ENCODE measurements at regions not wholly inside any gene's neighbourhood (a gene's known extent, or its start where the extent isn't known, plus 50 kb on each side); places are given as distances from the start of the nearest gene placed in this dataset.

- no peaks in the 10 kb centered on the region for H3K27me3 Mint-ChIP-seq (ENCODE audit: unreplicated experiment)
- no peaks in the 10 kb centered on the region for H3K4me1 Mint-ChIP-seq (ENCODE audit: unreplicated experiment)
- DNase-seq (ENCODE audit: extremely low spot score, unreplicated experiment) = no peak
- no peaks in the 10 kb centered on the region for H3K9me3 Mint-ChIP-seq (ENCODE audit: unreplicated experiment)
- H3K4me3 Mint-ChIP-seq (ENCODE audit: unreplicated experiment) = no peak overlapping the region
- TF ChIP-seq CTCF (IDR thresholded peaks at IDR 0.05) = no peak
- no peak overlapping the region for H3K27ac Mint-ChIP-seq (ENCODE audit: unreplicated experiment)
- no peaks in the 10 kb centered on the region for H3K36me3 Mint-ChIP-seq (ENCODE audit: unreplicated experiment)
Measured at GRCh38 chr11:112778877-112779266, 182.3 kb upstream of the NCAM1 start.

DNA sequence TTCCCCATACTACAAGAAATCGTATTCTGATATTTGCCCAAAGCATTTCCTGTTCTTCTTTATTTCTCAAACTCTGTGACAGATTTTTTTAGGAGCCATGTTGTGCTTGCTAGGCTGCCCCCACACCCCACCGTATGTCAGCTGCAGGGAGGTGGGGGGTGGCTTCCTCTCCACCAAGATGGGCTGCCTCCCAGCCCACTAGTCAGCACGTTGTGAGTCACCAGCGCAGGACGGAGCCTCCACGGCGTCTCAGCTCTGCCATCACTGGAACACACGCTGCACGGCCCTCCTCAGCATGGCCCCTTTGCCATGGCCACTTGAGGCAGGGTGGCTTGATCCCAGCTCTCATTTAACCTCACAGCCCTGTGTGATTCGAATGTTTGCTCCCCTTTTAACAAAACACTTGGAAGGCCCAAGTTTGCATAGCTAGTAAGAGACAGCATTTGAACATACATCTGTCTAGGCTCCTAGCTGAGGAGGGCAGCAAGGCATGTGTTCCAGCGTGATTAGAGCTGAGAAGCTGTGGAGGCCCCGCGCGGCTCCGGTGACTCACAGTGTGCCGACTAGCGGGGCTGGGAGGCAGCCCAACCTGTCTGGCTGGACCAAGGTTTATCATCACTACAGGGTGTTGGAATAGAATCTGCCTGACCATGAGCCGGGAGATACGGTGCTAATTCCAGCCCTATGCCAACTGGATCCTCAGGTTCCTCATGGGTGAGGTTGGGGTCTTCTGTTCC, 180.7 kb upstream of the NCAM1 start:
- H3K9me3 Mint-ChIP-seq (ENCODE audit: unreplicated experiment) = no peaks in the 10 kb centered on the region
- no peak for TF ChIP-seq CTCF (IDR thresholded peaks at IDR 0.05)
- no peak overlapping the region for H3K4me3 Mint-ChIP-seq (ENCODE audit: unreplicated experiment)
- DNase-seq (ENCODE audit: extremely low spot score, unreplicated experiment) = no peak
- no peak overlapping the region for H3K27ac Mint-ChIP-seq (ENCODE audit: unreplicated experiment)
- H3K36me3 Mint-ChIP-seq (ENCODE audit: unreplicated experiment) = no peaks in the 10 kb centered on the region
- no peaks in the 10 kb centered on the region for H3K4me1 Mint-ChIP-seq (ENCODE audit: unreplicated experiment)
- no peaks in the 10 kb centered on the region for H3K27me3 Mint-ChIP-seq (ENCODE audit: unreplicated experiment)

DNA sequence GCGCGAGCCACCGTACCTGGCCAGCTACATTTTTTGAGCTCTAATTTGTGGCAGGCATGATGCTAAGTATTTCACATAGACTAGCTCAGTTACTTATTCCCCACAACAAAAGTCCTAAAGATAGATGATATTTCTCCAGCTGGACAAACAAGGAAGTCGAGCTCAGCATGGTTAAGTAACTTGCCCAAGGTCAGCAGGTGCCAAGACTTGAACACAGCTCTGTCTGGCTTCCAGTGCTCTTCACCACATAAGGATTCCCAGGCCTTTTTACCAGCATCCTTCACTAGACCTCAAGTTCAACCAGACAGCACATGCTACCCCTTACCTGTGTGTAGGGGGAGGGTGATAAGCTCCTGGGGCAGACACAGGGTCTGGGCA, 177.3 kb upstream of the NCAM1 start:
- H3K4me1 Mint-ChIP-seq (ENCODE audit: unreplicated experiment) = no peaks in the 10 kb centered on the region
- H3K36me3 Mint-ChIP-seq (ENCODE audit: unreplicated experiment) = no peaks in the 10 kb centered on the region
- H3K9me3 Mint-ChIP-seq (ENCODE audit: unreplicated experiment) = no peaks in the 10 kb centered on the region
- no peak overlapping the region for H3K27ac Mint-ChIP-seq (ENCODE audit: unreplicated experiment)
- no peak overlapping the region for H3K4me3 Mint-ChIP-seq (ENCODE audit: unreplicated experiment)
- DNase-seq (ENCODE audit: extremely low spot score, unreplicated experiment) = no peak
- no peak for TF ChIP-seq CTCF (IDR thresholded peaks at IDR 0.05)
- H3K27me3 Mint-ChIP-seq (ENCODE audit: unreplicated experiment) = peaks cover 2% of the 10 kb centered on the region

DNA sequence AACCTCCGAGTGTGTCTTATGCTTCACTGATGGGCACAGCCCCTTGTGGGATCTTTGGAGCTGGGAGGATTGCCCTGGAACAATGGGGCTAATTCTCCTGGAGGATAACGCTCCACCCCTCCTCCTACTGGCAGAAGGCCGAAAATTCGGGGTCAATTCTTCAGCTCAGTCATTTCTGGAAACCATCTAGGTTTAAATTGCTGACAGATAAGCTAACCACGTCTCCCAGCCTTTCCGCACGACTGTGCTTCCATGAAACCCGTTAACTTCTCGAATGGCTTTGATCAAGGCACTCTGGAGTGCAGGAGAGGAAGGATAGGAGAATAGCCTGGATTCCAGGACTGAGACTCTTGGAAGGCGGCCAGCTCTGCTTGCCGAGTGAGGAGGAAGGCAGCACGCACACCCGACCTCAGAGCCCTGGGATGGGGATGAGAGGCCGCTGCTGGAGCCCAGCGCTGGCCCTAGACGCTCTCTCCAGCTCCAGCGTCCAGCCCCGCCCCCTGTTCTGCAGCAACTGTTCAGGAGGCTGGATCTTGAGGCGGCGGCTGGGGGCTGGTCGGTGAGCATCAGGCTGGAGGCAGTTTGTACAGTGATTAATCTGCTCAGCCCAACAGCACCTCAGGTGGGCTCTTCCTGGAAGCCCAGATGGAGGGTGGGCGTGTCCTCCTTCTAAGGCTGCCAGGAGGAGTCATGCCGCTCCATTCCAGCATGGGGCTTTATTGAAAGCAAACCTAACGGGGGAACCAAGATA, 176.7 kb upstream of the NCAM1 start:
- H3K27ac Mint-ChIP-seq (ENCODE audit: unreplicated experiment) = no peak overlapping the region
- H3K9me3 Mint-ChIP-seq (ENCODE audit: unreplicated experiment) = no peaks in the 10 kb centered on the region
- peaks cover 2% of the 10 kb centered on the region for H3K27me3 Mint-ChIP-seq (ENCODE audit: unreplicated experiment)
- no peak for DNase-seq (ENCODE audit: extremely low spot score, unreplicated experiment)
- TF ChIP-seq CTCF (IDR thresholded peaks at IDR 0.05) = no peak
- no peaks in the 10 kb centered on the region for H3K36me3 Mint-ChIP-seq (ENCODE audit: unreplicated experiment)
- no peak overlapping the region for H3K4me3 Mint-ChIP-seq (ENCODE audit: unreplicated experiment)
- H3K4me1 Mint-ChIP-seq (ENCODE audit: unreplicated experiment) = no peaks in the 10 kb centered on the region

- no peaks in the 10 kb centered on the region for H3K36me3 Mint-ChIP-seq (ENCODE audit: unreplicated experiment)
- H3K4me1 Mint-ChIP-seq (ENCODE audit: unreplicated experiment) = no peaks in the 10 kb centered on the region
- H3K4me3 Mint-ChIP-seq (ENCODE audit: unreplicated experiment) = no peak overlapping the region
- TF ChIP-seq CTCF (IDR thresholded peaks at IDR 0.05) = no peak
- DNase-seq (ENCODE audit: extremely low spot score, unreplicated experiment) = no peak
- H3K9me3 Mint-ChIP-seq (ENCODE audit: unreplicated experiment) = no peaks in the 10 kb centered on the region
- peaks cover 2% of the 10 kb centered on the region for H3K27me3 Mint-ChIP-seq (ENCODE audit: unreplicated experiment)
- no peak overlapping the region for H3K27ac Mint-ChIP-seq (ENCODE audit: unreplicated experiment)
Measured at GRCh38 chr11:112785149-112785548, 176.1 kb upstream of the NCAM1 start.
